NK-92 treated with Interleukin-12 subunit alpha and Interleukin-12 subunit beta, amount 100 ng/mL, for 24 hours (cell line): ENCODE measurements at regions not wholly inside any gene's neighbourhood (a gene's known extent, or its start where the extent isn't known, plus 50 kb on each side); places are given as distances from the start of the nearest gene placed in this dataset.
"Not testable (repeated sequence)": the region's sequence is repeated elsewhere in the genome, so short reads cannot be mapped to it uniquely, and the experiment has no call there.

ENCODE experiments used
- DNase-seq: peaks from one replicate; lab custom pipeline; 2025; lab: John Stamatoyannopoulos, UW

- not testable (repeated sequence) for DNase-seq
Observed at GRCh38 chr2:111316881-111317549, 196.3 kb downstream of the BCL2L11 start.

- DNase-seq, result not testable (repeated sequence)
Observed at GRCh38 chr2:111319552-111319951, 198.8 kb downstream of the BCL2L11 start.

DNA sequence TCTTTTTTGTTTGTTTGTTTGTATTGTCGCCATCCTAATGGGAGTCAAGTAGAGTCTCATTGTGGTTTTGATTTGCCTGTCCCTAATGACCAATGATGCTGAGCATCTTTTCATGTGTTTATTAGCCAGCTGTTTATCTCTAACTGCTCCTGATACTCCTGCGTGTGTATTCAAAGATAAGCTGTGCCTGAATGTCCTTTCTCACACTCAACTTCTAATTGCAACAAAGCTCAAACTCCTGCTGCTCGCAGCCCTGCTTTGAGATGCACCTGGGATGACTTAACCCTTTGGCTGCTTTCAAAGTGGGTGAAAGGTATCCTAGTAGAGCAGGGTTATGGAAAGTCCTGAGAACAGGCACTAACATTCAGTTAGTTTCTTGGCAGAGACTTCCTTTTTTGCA, 199.6 kb downstream of the BCL2L11 start:
- DNase-seq, result not testable (repeated sequence)

GRCh38 chr2:111320965-111321364, 200.3 kb downstream of the BCL2L11 start:
- not testable (repeated sequence) for DNase-seq

- not testable (repeated sequence) for DNase-seq
Observed at GRCh38 chr2:111323384-111323783, 202.7 kb downstream of the BCL2L11 start.

DNA sequence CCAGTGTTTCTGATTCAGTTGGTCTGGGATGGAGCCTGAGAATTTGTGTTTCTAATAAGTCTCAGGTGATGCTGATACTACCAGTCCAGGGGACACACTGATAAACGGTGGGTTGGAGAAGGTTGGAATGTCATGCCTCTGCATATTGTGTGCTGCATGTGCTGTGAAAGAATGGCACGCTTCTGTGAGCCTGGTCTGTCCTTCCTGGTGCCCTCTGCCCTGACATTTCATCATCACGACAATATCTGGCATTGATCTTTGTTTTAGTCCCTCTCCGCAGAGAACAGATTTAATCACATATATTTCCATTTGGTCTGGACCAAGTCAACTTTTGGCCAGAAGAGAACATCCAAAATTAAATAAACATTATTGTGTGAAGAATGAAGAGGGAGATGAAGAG, 207.0 kb downstream of the BCL2L11 start:
- not testable (repeated sequence) for DNase-seq

- not testable (repeated sequence) for DNase-seq
Observed at GRCh38 chr2:111329309-111329708, 208.6 kb downstream of the BCL2L11 start.

GRCh38 chr2:111331099-111331724, 210.5 kb downstream of the BCL2L11 start:
- not testable (repeated sequence) for DNase-seq

DNA sequence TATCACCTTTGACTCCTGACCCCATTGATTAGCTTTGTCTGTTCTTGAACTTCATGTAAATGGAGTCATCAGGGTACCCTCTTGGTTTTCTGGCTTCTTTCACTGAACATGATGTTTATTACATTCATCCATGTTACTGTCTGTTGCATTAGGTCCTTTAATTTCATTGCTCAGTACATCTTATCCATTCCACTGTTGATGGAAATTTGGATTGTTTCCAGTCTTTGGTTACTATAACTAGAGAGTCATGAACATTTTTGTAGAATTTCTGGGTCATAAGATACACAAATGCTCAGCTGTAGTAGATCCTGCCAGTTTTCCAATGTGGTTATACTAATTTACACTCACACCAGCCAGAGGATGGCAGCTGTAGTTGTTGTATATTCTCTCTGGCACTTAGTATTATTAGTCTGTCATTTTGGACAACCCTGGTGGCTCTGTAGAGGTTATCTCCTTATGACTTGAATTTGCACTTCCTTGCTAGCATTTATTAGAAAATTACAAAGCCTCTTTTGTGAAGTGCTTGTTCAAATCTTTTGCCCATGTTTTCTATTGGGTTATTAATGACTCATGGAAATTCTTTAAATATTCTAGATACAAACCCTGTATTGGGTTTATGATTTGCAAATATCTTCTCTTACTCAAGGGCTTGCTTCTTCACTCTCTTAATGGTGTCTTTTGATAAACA, 214.7 kb downstream of the BCL2L11 start:
- DNase-seq, result not testable (repeated sequence)

DNA sequence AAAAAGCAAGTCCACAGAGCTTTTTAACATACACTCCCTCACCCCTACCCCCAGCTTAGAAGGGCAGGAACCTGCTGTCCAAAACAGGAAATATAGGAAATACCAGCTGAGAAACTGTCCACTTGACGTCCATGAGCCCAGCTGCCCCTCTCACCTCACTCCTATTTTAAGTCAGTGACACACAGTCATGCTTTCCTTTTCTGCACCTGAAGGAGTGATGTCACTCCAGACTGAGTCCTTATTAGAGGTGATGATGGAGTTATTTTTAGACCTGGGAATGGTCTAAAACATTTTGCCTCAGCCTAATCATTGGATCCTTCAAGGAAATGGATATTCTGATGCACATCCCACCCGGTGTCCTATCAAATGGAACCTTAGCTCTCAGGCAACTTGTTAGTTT, 217.8 kb downstream of the BCL2L11 start:
- DNase-seq, result not testable (repeated sequence)

GRCh38 chr2:111339476-111339875, 218.8 kb downstream of the BCL2L11 start:
- DNase-seq, result not testable (repeated sequence)

DNA sequence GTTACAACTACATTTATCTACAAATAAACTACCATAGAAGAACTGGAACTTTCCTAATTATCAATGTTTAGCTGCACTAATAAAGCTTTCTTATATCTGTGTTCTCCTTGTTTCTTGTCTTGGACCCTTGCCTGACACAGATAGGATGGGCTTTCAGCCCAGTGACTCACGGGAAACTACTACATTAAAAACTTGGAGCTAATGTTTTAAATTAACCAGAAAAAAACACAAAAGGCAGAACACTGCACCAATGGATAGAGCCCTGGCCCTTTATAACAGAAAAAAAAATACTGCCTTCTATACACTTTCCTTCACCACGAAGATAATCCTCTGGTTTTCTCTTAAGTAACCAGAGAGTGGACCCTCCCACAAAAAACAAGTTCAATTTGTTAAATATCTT, 223.9 kb downstream of the BCL2L11 start:
- DNase-seq, result not testable (repeated sequence)

GRCh38 chr2:111345439-111345838, 224.7 kb downstream of the BCL2L11 start:
- not testable (repeated sequence) for DNase-seq

GRCh38 chr2:111346018-111346930, 225.6 kb downstream of the BCL2L11 start:
- not testable (repeated sequence) for DNase-seq

- not testable (repeated sequence) for DNase-seq
Observed at GRCh38 chr2:111347695-111348094, 227.0 kb downstream of the BCL2L11 start.

GRCh38 chr2:111348316-111348715, 227.6 kb downstream of the BCL2L11 start:
- DNase-seq, result not testable (repeated sequence)

DNA sequence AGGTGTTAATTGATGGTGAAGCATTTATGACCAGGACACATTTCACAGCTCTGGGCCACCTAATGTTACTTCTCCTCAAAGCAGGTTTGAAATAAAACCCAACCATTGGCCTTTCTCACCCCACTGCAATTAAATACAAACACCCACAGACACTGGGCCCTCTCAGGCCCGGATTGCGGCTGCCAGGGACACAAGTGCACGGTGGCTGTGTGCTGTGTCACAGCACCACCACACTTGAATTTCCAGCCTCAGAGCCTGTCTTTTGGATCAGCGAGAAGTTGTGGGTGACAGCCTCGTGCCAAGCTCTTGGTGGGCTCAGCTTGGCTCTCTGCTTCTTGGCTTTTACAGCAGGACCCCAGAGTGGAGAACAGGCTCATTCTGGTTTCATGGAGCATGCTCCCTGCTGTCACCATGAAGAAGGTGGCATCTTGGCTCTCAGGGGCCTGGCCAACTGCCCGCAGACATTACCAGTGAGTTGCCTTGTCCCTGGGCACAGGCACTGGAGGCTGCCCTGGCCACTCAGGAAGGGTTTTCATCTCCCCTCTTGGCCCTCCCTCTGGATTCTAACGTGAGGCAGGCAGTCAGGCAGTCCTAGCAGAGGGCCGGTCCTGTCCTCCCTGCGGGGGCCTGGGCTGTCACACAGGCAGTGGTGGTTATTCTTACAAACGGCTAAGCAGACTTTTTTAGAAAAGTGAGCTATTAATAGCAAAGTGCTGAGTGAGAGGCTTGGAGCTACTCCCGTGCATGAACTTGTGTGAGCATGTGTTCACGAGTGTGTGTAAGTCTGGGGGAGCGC, 234.5 kb downstream of the BCL2L11 start:
- DNase-seq, result not testable (repeated sequence)

- DNase-seq, result not testable (repeated sequence)
Observed at GRCh38 chr2:111355823-111356511, 235.3 kb downstream of the BCL2L11 start.

GRCh38 chr2:111356512-111357031, 235.9 kb downstream of the BCL2L11 start:
- not testable (repeated sequence) for DNase-seq
